Activated CD8-positive, alpha-beta memory T cell treated with anti-CD3 and anti-CD28 coated beads for 4 hours (primary cell): ENCODE measurements at regions not wholly inside any gene's neighbourhood (a gene's known extent, or its start where the extent isn't known, plus 50 kb on each side); places are given as distances from the start of the nearest gene placed in this dataset.

Experiments
- DNase-seq, 2 donors: peaks; one replicate each; pipeline ENCODE4 v3.0.0-alpha.2; 2020; ENCODE audit warnings: low read depth in 2 of 2

GRCh38 chr15:89421219-89421618 is 75.2 kb downstream of the RHCG start:
- DNase-seq: no peak

DNA sequence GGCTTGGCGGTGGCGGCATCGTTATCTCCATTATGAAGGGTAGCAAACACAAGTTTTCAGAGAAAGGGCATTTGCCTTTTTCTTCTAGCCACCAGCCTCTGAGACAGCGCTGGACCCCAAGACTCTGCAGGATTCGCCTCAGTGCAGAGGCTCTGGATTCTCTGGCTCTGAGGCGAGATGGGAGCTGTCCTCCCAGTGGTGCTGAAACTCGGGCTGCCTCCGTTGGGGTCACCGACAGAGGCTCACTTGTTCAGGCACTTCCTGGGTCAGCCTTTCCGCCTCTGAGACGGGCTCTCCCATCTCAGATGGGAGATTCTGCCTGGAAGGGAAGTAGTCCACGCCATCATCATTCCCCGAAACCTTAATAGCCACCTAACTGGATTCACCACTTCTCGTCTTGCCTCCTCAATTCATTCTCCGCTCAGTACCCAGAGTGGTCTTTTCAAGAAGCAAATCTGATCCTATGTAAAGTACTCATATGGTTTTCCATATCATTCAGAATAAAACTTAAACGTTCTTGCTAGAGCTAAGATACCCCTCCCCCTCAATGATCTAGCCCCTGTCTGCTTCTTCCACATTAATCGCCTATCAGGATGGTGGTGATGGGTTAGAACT is 76.9 kb downstream of the RHCG start:
- no peak for DNase-seq

DNA sequence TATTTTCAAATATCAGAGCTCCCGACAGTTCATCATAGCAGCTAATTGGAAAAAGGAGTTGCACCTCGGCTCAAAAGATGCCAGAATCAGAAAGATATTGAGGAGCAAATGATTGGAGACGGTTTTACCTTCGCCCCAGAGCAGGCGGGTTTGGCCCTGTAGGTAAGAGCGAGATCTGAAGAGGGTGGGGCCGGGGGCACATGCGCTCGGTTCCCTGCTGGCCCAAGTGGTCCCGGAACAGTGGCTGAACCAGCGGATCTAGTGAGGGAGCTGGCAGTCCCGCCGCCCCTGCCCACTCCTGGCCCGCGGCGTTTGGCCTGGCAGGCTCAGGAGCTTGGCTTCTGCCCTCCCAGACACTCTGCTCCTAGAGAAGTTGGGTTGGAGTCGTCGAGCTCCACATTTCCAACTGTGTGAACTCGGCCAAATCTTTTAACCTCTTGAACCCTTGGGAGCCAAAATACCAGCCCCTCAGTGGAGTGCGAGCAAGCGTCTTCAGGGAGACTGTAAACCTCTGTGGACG is 79.1 kb downstream of the RHCG start:
- DNase-seq: no peak

GRCh38 chr15:89416339-89417183 is 79.8 kb downstream of the RHCG start:
- DNase-seq: peak; percentile 26 to 32

- no peak for DNase-seq
Observed at GRCh38 chr15:89414571-89414970, 79.9 kb upstream of the POLG start.

GRCh38 chr15:89413877-89414276 is 79.3 kb upstream of the POLG start:
- DNase-seq: no peak

GRCh38 chr15:89412905-89413411 is 78.3 kb upstream of the POLG start:
- no peak for DNase-seq

- DNase-seq: no peak
Observed at GRCh38 chr15:89410039-89410435, 75.4 kb upstream of the POLG start.

GRCh38 chr15:89409184-89410038 is 74.8 kb upstream of the POLG start:
- no peak for DNase-seq

DNA sequence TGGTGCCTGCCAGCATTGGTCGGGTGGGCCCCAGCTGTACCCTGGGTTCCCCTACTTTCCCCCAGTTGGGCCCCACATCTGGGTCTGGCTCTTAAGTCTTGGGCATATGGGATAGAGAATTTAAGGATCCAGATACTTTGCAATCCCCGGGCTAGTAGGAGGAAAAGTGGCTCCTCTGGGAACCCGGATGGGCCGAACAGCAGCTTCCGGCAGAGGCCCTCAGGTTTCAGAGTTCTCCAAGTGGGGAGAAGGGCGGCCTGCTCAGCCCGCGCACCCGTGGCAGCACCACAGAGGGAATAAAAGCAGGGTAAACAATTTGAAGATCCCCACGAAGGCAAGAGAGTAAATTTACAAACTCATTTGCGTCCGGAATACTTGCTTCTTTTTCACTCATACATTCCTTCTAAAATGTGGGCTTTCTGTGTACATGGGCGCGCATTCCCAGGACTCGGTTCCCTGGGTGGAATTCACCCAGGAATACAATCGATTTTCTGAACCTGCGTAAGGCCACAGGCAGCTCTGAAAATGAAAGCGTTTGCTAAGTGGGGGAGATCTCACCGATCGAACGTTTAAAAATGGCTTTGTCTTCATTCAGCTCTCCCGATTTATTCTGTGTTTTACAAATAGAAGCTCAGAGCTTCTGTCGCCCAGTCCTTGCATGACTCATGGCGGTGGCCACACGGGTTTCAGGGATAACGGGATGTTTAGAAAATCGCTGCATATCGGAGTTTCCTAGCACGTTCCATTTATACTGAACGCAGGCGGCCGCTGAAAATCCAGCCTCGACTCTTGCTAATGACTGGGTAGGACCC is 74.0 kb upstream of the POLG start:
- DNase-seq: no peak

- DNase-seq: no peak
Observed at GRCh38 chr15:89406940-89407607, 72.5 kb upstream of the POLG start.

GRCh38 chr15:89406218-89406939 is 71.8 kb upstream of the POLG start:
- DNase-seq: no peak

DNA sequence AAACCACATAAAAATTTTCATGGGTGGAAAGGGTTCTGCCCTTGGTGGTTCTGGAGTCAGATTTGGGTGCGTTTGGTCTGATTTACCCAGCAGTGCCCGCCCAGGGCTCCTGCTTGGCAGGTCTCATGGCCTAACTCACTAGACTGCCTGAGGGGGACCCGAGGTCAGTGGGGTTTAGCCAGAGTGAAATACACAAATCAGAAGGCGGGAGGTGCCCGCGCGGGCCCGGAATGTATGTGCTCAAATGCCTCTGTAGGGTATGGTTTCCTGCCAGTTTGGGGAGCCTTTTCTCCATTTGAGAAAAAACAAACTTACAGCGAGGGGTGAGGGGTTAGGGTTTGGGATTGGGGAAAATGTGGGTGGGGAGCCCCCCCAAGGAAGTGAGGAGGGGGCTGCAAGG is 70.9 kb upstream of the POLG start:
- no peak for DNase-seq

DNA sequence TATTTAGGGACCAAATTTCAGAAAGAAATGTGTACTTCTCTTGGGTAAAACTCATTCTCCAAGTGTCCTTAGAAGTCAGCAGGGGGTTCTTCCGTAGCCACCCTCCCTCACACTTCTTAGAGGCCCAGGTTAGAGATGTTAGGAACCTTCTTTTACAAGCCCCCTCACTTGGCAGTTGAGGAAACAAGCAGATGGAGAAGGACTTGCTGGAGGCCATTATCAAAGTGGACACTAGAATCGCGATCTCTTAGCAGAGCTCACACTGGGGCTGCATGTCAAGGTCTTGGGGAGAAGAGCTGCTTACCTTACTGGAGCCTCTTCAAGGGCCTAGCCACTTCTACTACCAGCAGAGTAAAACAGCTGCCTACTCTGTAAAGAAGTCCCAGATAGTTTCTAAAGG is 69.4 kb upstream of the POLG start:
- no peak for DNase-seq

DNA sequence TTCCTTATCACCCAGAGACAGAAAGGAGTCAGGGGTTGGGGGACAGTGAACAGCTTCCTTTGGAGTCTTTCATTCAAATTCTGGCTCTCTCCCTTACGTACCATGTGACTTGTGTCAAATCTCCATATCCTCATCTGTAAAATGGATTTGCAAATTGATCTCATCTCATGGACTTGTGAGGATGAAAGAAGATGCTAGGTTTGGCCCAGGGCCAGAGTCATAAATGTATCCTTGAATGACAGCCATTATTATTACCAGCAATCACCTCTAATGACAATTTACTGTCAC is 67.8 kb upstream of the POLG start:
- DNase-seq: no peak

GRCh38 chr15:89401631-89402517 is 67.2 kb upstream of the POLG start:
- DNase-seq: no peak

GRCh38 chr15:89400782-89401545 is 66.3 kb upstream of the POLG start:
- DNase-seq: no peak

- no peak for DNase-seq
Observed at GRCh38 chr15:89400116-89400781, 65.6 kb upstream of the POLG start.
